Smooth muscle cell (in vitro differentiated cells): ENCODE measurements at regions not wholly inside any gene's neighbourhood (a gene's known extent, or its start where the extent isn't known, plus 50 kb on each side); places are given as distances from the start of the nearest gene placed in this dataset.

ENCODE experiments used
- DNase-seq: peaks from one replicate; lab custom pipeline; 2025; ENCODE audit not compliant: unreplicated experiment; lab: John Stamatoyannopoulos, UW
- H2AFZ ChIP-seq: fragments of 200-600 bp; sonication (generic); 2 replicates; pipeline ENCODE4 v1.6.0; 2016; ENCODE audit warnings: antibody characterized with exemption, low read depth, mild to moderate bottlenecking
- H3F3A ChIP-seq: fragments of 200-600 bp; sonication (generic); 2 replicates; pipeline ENCODE4 v1.6.0; 2017; ENCODE audit warnings: antibody characterized with exemption, low read depth
- H3K27ac ChIP-seq: fragments of 200-600 bp; sonication (generic); 2 replicates; pipeline ENCODE4 v1.5.1; 2016; ENCODE audit warnings: low read depth, mild to moderate bottlenecking
- H3K27me3 ChIP-seq: fragments of 200-600 bp; sonication (generic); 2 replicates; pipeline ENCODE4 v1.6.1; 2016; ENCODE audit warnings: low read depth, mild to moderate bottlenecking
- H3K36me3 ChIP-seq: fragments of 200-600 bp; sonication (generic); 2 replicates; pipeline ENCODE4 v1.5.1; 2016; ENCODE audit warnings: low read depth
- H3K4me1 ChIP-seq: fragments of 200-600 bp; sonication (generic); 2 replicates; pipeline ENCODE4 v1.5.1; 2016; ENCODE audit warnings: low read depth
- H3K4me2 ChIP-seq: fragments of 200-600 bp; sonication (generic); 2 replicates; pipeline ENCODE4 v1.6.0; 2016; ENCODE audit warnings: mild to moderate bottlenecking
- H3K4me3 ChIP-seq: fragments of 200-600 bp; sonication (generic); 2 replicates; pipeline ENCODE4 v1.5.1; 2016; ENCODE audit warnings: mild to moderate bottlenecking
- H3K79me2 ChIP-seq: fragments of 200-600 bp; sonication (generic); 2 replicates; pipeline ENCODE4 v1.6.0; 2016; ENCODE audit warnings: low read depth, mild to moderate bottlenecking
- H3K9ac ChIP-seq: fragments of 200-600 bp; sonication (generic); 2 replicates; pipeline ENCODE4 v1.6.0; 2016; ENCODE audit warnings: low read depth
- H3K9me3 ChIP-seq: fragments of 200-600 bp; sonication (generic); replicated peaks from 2 replicates; pipeline ENCODE4 v1.5.1; 2016; ENCODE audit warnings: low read depth
- H4K20me1 ChIP-seq: fragments of 200-600 bp; sonication (generic); 2 replicates; pipeline ENCODE4 v1.6.0; 2016; ENCODE audit warnings: low read depth
- WGBS: methylation state at CpG from one replicate; pipeline ENCODE4 v1.1.7; 2016; ENCODE audit warnings: low lambda C conversion rate; 5-methylcytosine and 5-hydroxymethylcytosine counted together
- TF ChIP-seq, protein P1 (sequence below): fragments of 200-600 bp; sonication (generic); IDR thresholded peaks from 2 replicates; pipeline ENCODE4 v1.5.1; 2017; ENCODE audit warnings: borderline replicate concordance, mild to moderate bottlenecking, antibody characterized with exemption; ENCODE audit not compliant: insufficient read depth, poor library complexity, severe bottlenecking

DNA sequence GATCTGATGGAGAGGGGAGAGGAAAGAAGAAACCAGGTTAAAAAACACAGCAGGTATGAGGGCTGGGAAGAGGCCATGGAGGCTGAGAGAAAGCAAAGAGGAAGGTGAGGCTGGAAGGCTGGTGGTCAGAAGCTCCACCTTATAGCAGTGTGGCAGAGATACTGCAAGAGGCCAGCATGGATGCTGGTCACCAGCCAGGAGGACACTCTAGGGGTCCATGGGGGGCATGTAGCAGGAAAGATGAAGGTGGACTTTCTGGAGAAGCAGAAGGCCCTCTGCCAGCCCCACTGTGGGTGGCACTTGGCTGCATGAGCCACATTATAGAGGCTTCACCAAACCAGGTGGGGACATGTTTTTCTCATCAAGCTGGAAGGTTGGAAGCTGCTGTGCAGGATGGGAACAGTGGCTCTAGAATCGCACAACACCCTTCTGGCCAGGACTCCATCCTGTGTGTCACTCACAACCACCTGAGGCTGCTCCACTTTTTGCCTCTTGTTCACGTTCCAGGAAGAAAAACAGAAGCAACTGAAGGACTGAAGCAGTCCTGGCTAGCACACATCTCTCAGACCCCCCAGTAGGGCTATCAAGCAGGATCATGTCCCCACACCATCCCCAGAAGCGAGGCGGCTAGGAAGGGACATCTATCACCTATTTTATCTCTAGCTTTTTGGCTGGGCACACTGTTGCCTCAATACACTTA lies 587.5 kb upstream of the MGMT start:
- Histone ChIP-seq H3K9ac (no peak overlapping the region), H3K36me3 (no peaks in the 10 kb centered on the region), H3K4me3 (no peak overlapping the region), H3K79me2 (no peaks in the 10 kb centered on the region), H3K27me3 (no peaks in the 10 kb centered on the region), H2AFZ (no peak overlapping the region), H3F3A (peaks cover 3% of the 10 kb centered on the region), H3K4me1 (no peaks in the 10 kb centered on the region), H3K4me2 (no peak overlapping the region), H3K27ac (no peak overlapping the region), H4K20me1 (no peaks in the 10 kb centered on the region), H3K9me3 (no peaks in the 10 kb centered on the region)
- no peak for DNase-seq
- 89% methylated on average over 4 of the region's 4 CpGs for WGBS
- TF ChIP-seq, protein P1, sequence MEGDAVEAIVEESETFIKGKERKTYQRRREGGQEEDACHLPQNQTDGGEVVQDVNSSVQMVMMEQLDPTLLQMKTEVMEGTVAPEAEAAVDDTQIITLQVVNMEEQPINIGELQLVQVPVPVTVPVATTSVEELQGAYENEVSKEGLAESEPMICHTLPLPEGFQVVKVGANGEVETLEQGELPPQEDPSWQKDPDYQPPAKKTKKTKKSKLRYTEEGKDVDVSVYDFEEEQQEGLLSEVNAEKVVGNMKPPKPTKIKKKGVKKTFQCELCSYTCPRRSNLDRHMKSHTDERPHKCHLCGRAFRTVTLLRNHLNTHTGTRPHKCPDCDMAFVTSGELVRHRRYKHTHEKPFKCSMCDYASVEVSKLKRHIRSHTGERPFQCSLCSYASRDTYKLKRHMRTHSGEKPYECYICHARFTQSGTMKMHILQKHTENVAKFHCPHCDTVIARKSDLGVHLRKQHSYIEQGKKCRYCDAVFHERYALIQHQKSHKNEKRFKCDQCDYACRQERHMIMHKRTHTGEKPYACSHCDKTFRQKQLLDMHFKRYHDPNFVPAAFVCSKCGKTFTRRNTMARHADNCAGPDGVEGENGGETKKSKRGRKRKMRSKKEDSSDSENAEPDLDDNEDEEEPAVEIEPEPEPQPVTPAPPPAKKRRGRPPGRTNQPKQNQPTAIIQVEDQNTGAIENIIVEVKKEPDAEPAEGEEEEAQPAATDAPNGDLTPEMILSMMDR = no peak

DNA sequence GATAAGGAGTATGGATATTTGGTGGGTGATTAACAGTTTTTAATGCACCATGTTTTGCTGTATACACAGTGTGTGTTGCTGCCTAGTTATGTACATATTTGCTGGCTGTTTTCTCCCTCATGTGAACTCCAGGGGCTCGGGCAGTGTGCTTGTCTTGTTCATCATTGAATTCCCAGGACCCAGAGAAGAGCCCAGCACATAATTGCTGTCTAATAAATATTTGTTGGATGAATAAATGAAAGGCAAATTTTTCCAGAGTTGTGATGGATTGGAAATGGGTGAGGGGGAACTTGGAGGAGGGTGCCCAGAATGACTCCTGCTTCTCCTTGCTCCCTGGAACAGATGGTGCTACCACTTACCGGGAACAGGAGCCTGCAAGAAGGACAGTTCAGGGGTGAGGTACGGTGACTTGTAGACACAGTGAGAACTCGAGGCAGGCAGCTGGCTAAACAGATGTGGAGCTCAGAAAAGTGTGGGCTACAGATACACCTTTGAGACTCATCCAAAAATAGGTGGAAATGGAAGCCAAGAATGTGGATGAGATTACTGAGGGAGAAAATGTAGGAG lies 586.8 kb upstream of the MGMT start:
- no peaks in the 10 kb centered on the region for H4K20me1 ChIP-seq
- no peaks in the 10 kb centered on the region for H3K27me3 ChIP-seq
- no peaks in the 10 kb centered on the region for H3K36me3 ChIP-seq
- H3K9me3 ChIP-seq = no peaks in the 10 kb centered on the region
- no peak overlapping the region for H3K4me3 ChIP-seq
- H3K79me2 ChIP-seq = no peaks in the 10 kb centered on the region
- no peak overlapping the region for H3K4me2 ChIP-seq
- WGBS = 79% methylated on average over 4 of the region's 4 CpGs
- H3F3A ChIP-seq = peaks cover 3% of the 10 kb centered on the region
- H3K27ac ChIP-seq = no peak overlapping the region
- H2AFZ ChIP-seq = no peak overlapping the region
- no peak overlapping the region for H3K9ac ChIP-seq
- DNase-seq = no peak
- TF ChIP-seq, protein P1 = no peak
- H3K4me1 ChIP-seq = no peaks in the 10 kb centered on the region

DNA sequence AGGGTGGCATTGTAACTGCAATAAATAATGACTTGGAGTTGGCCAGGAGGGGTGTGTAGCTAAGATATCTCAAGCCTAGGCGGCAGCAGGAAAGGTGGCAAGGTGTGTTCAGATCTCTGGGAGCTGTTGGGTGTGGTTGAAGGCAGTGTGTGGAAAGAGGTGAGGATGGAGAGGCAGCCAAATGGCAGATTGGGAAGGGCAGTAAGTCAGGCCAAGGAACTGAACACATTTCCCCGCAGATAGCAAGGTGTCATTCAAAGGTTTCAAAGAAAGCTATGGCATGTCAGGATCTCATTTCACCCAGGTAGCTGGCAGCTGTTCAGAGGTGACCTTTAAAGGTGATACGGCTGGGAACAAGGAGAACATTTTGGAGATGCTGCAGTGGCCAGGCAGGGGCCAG lies 586.0 kb upstream of the MGMT start:
- Histone ChIP-seq H3K79me2 (no peaks in the 10 kb centered on the region), H3K4me2 (no peak overlapping the region), H3K4me3 (no peak overlapping the region), H3F3A (no peaks in the 10 kb centered on the region), H3K9me3 (no peaks in the 10 kb centered on the region), H3K9ac (no peak overlapping the region), H3K27me3 (no peaks in the 10 kb centered on the region), H3K27ac (no peak overlapping the region), H3K4me1 (no peaks in the 10 kb centered on the region), H4K20me1 (no peaks in the 10 kb centered on the region), H2AFZ (no peak overlapping the region), H3K36me3 (no peaks in the 10 kb centered on the region)
- no peak for DNase-seq
- TF ChIP-seq, protein P1 = no peak
- 89% methylated on average over 3 of the region's 3 CpGs for WGBS
